C4-2B (cell line): ENCODE measurements at regions not wholly inside any gene's neighbourhood (a gene's known extent, or its start where the extent isn't known, plus 50 kb on each side); places are given as distances from the start of the nearest gene placed in this dataset.

Experiments
- CTCF ChIP-seq: fragments of 450-650 bp; conservative IDR thresholded peaks from 2 replicates; pipeline ENCODE4 v1.5.1; 2017; ENCODE audit warnings: mild to moderate bottlenecking
- ZFX ChIP-seq: fragments of 450-650 bp; IDR thresholded peaks from 2 replicates; pipeline ENCODE4 v1.6.1; 2017

- no peak for TF ChIP-seq CTCF
- no peak for TF ChIP-seq ZFX
Measured at GRCh38 chr15:94965593-94965992, 734.2 kb downstream of the MCTP2 start.
